C4-2B (cell line): ENCODE measurements at regions not wholly inside any gene's neighbourhood (a gene's known extent, or its start where the extent isn't known, plus 50 kb on each side); places are given as distances from the start of the nearest gene placed in this dataset.

Experiments
- CTCF ChIP-seq: fragments of 450-650 bp; conservative IDR thresholded peaks from 2 replicates; pipeline ENCODE4 v1.5.1; 2017; ENCODE audit warnings: mild to moderate bottlenecking
- ZFX ChIP-seq: fragments of 450-650 bp; IDR thresholded peaks from 2 replicates; pipeline ENCODE4 v1.6.1; 2017

GRCh38 chr17:14704121-14704520 is 403.2 kb downstream of the HS3ST3B1 start:
- no peak for TF ChIP-seq CTCF
- no peak for TF ChIP-seq ZFX
